Stimulated activated memory B cell treated with anti-CD40 and anti-IgM and Interleukin-4, amounts not matched to agents 10 μg/mL and 1 μg/mL and 100 μg/mL, for 72 hours (primary cell): ENCODE measurements at regions not wholly inside any gene's neighbourhood (a gene's known extent, or its start where the extent isn't known, plus 50 kb on each side); places are given as distances from the start of the nearest gene placed in this dataset.

ENCODE experiments used
- ATAC-seq: fragments of 150-1000 bp; cut with Tn5 transposase; 2 replicates; pipeline ENCODE4 v1.10.0; 2021
- H3K27ac Mint-ChIP-seq: one replicate; pipeline ENCODE4 v1.8.0; 2022; ENCODE audit warnings: mild to moderate bottlenecking, mixed read lengths
- H3K27me3 Mint-ChIP-seq: one replicate; pipeline ENCODE4 v1.8.0; 2022; ENCODE audit warnings: mixed read lengths
- H3K36me3 Mint-ChIP-seq: one replicate; pipeline ENCODE4 v1.8.0; 2022; ENCODE audit warnings: mixed read lengths
- H3K4me1 Mint-ChIP-seq: one replicate; pipeline ENCODE4 v1.8.0; 2022; ENCODE audit warnings: mixed read lengths
- H3K4me3 Mint-ChIP-seq: one replicate; pipeline ENCODE4 v1.8.0; 2022; ENCODE audit warnings: mild to moderate bottlenecking, moderate library complexity, mixed read lengths
- H3K9me3 Mint-ChIP-seq: one replicate; pipeline ENCODE4 v1.8.0; 2022; ENCODE audit warnings: mixed read lengths

DNA sequence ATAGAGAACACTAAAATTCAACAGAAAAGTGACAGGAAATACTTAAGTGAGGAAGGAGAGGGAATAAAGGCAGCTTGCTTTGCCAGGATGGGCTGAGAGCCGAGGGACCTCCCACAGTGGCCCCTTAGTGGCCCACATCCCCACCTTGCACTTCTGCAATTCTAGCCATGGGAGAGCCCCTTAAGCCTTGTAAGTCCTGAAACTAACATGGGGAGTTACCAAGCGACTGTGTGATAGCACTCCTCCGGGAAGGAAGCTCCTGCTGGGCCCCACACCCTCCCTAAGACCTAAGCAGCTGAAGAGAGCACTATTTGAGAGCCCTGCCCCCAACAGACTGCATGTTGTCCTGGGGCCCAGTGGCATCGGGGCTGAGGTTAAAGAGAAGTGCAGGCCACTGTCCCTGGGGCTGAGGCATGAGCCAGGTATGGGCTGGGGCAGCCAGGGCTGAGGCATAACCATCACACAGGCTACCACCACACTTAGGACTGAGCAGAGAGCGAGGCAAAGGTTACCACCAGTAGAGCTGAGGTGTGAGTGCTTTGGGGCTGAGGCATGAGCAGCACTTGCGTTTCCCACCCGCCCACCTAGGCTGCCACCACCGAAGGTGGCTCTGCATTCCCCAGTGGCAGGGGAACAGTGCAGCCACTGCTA, 301.8 kb upstream of the TRPC7 start:
- Mint-ChIP-seq H3K27me3 (no peaks in the 10 kb centered on the region), H3K9me3 (peaks cover 4% of the 10 kb centered on the region), H3K4me3 (no peak overlapping the region), H3K36me3 (no peaks in the 10 kb centered on the region), H3K27ac (no peak overlapping the region), H3K4me1 (no peaks in the 10 kb centered on the region)
- no peak for ATAC-seq

DNA sequence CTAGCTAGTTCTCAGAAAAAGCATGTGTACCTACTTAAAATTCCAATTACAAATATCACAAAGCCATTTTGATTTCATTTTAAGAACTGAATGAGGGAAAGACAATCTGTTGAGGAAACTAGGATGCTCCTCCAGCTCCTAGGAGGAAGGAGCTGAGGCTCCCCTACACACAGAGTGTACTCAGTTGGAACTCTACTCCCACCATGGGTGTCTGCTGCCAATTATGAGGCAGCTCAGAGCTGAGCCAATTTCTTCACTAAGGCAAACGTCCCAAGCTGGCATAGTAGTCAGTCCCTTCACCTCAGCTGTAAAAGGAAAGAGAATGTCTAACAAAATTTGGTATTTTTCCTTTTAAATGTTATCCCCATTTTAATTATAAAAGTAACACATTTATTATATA, 300.0 kb upstream of the TRPC7 start:
- Mint-ChIP-seq H3K27ac (no peak overlapping the region), H3K36me3 (no peaks in the 10 kb centered on the region), H3K27me3 (no peaks in the 10 kb centered on the region), H3K4me1 (no peaks in the 10 kb centered on the region), H3K4me3 (no peak overlapping the region), H3K9me3 (peaks cover 4% of the 10 kb centered on the region)
- ATAC-seq: no peak

DNA sequence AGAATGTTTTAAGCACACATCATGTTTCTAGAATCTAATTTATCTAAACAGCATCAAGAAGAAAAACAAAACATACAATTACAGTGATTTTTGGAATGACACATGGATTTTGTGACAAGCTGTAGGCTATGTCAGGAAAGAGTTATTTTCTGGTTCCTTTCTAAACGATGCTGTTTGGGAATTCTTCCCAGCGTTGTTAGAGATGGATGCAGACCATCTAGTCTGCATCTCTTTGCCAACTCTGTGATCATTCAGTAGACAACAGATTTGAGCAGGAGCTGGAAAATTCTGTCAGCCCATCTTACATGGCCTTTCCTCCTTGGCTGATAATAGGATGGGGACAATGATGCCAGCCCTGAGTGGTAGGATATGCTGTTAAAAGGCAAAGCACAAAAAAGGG, 295.7 kb upstream of the TRPC7 start:
- no peak for ATAC-seq
- Mint-ChIP-seq H3K27me3 (no peaks in the 10 kb centered on the region), H3K4me3 (no peak overlapping the region), H3K9me3 (no peaks in the 10 kb centered on the region), H3K27ac (no peak overlapping the region), H3K4me1 (no peaks in the 10 kb centered on the region), H3K36me3 (no peaks in the 10 kb centered on the region)

DNA sequence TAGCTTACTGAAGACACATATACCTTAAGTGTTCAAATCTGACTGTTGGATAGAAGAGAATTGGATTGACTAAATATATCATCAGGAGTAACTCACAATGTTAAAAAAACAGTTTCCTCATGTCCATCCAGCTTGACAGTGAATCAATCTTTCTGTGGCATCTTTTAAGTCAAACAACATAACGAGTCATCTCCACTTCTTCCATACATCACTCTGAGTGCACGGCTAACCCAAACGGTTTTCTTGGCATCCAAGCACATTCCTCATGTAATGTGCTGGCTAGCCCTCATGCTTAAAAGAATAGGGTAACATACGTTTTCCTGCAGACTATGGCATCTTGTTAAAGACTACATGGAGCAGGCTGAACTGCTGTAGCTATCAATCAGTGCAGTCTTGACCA, 291.5 kb upstream of the TRPC7 start:
- H3K9me3 Mint-ChIP-seq: peaks cover under 1% of the 10 kb centered on the region
- H3K27ac Mint-ChIP-seq: no peak overlapping the region
- no peaks in the 10 kb centered on the region for H3K36me3 Mint-ChIP-seq
- no peaks in the 10 kb centered on the region for H3K4me1 Mint-ChIP-seq
- no peaks in the 10 kb centered on the region for H3K27me3 Mint-ChIP-seq
- H3K4me3 Mint-ChIP-seq: no peak overlapping the region
- no peak for ATAC-seq

DNA sequence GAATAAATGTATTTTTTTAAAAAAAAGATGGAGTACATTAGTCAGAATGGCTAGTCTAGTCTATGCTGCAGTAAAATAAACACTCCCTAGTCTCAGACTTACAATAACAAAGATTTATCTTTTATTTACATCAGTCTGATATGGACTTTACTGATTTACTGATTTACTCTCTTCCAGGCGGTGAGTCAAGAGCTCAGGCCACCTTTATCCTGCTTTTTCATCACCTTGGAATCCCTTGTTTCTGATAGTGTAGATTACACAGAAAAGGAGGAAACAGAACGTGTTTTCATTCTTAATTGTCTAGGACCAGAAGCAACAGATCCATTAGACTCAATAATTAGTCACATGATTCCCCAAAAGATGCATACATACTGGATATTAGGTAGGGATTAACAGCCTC, 290.1 kb upstream of the TRPC7 start:
- H3K4me3 Mint-ChIP-seq: no peak overlapping the region
- peaks cover 3% of the 10 kb centered on the region for H3K9me3 Mint-ChIP-seq
- no peaks in the 10 kb centered on the region for H3K27me3 Mint-ChIP-seq
- no peak overlapping the region for H3K27ac Mint-ChIP-seq
- H3K4me1 Mint-ChIP-seq: no peaks in the 10 kb centered on the region
- ATAC-seq: no peak
- H3K36me3 Mint-ChIP-seq: no peaks in the 10 kb centered on the region

DNA sequence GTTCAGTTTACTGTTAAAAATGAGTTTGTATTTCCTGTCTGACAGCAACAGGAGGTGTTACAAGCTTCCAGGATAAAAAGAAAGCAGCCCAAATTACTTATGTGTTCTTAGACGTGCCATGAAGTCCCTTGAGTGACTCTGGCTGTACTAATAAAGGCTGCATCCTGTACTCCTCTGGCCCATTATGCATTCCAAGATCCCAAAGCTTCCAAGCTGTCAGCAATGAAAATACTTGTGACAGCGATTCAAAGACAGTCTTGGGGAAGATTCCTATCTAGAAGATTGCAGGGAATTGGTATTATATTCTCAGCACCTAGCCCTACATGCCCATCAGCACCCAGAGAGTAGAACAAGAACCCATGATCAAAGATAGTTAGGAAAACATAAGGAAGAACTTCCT, 281.6 kb upstream of the TRPC7 start:
- Mint-ChIP-seq H3K27ac (no peak overlapping the region), H3K9me3 (peaks cover 3% of the 10 kb centered on the region), H3K36me3 (no peaks in the 10 kb centered on the region), H3K4me3 (no peak overlapping the region), H3K4me1 (no peaks in the 10 kb centered on the region), H3K27me3 (no peaks in the 10 kb centered on the region)
- no peak for ATAC-seq

DNA sequence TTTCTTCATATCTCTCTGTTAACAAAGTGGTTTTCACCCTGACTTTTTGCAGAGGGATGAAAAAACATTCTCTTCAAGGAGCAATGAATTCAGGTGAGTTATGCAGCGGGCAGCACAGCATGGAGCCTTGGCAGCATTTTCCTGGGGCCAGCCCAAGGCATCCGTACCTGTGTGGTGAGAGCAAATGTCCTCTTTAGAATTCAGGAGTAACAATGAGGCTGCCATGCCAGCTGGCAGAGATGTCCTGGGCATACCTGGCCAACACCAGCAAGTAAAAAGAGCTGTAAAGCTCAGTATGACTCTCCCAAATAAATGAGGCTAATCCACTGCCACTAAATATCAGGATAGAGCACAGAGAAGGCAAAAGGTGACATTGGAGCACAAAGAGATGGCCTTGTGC, 277.6 kb upstream of the TRPC7 start:
- no peaks in the 10 kb centered on the region for H3K4me1 Mint-ChIP-seq
- no peaks in the 10 kb centered on the region for H3K9me3 Mint-ChIP-seq
- no peak overlapping the region for H3K4me3 Mint-ChIP-seq
- no peak for ATAC-seq
- H3K36me3 Mint-ChIP-seq: no peaks in the 10 kb centered on the region
- no peaks in the 10 kb centered on the region for H3K27me3 Mint-ChIP-seq
- no peak overlapping the region for H3K27ac Mint-ChIP-seq

DNA sequence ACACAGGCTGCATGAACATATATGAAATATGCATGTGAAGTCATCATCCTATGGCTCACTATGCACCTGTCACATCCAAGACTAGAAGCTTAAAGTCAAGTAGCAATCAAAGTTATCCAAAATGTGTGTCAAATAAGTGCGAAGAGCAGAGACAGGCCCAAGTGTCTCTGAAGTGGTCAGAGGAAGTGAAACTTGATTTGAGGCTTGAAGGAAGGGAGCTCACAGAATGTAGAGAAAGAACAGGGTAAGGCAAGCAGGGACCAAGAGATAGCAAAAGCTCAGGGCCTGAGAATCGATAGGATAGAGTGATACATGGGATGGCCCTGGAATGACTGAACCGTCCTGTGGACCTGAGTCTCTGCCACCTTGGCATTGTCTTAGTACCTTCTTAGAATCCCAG, 274.3 kb upstream of the TRPC7 start:
- no peaks in the 10 kb centered on the region for H3K36me3 Mint-ChIP-seq
- no peak overlapping the region for H3K27ac Mint-ChIP-seq
- H3K9me3 Mint-ChIP-seq: no peaks in the 10 kb centered on the region
- H3K27me3 Mint-ChIP-seq: no peaks in the 10 kb centered on the region
- no peaks in the 10 kb centered on the region for H3K4me1 Mint-ChIP-seq
- H3K4me3 Mint-ChIP-seq: no peak overlapping the region
- no peak for ATAC-seq

DNA sequence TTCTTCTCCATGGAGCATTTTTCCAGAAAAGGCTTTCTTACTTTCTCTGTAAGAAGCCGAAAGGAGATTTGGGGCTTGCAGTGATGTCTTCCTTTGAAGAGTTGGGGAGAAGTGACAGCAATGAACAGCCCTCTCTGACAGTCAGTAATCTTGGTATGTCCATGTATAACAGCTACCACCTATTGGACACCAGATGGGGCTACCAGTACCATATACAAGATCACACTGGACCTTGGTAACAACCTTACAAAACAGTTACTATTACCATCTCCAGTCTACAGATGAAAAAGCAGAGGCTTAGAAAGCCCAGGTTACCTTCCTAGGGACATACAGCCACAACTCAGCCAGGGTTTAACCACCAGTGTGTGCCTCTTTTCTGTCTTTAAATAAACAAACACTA, 272.7 kb upstream of the TRPC7 start:
- Mint-ChIP-seq H3K27me3 (no peaks in the 10 kb centered on the region), H3K9me3 (no peaks in the 10 kb centered on the region), H3K4me3 (no peak overlapping the region), H3K27ac (no peak overlapping the region), H3K36me3 (no peaks in the 10 kb centered on the region), H3K4me1 (no peaks in the 10 kb centered on the region)
- no peak for ATAC-seq

DNA sequence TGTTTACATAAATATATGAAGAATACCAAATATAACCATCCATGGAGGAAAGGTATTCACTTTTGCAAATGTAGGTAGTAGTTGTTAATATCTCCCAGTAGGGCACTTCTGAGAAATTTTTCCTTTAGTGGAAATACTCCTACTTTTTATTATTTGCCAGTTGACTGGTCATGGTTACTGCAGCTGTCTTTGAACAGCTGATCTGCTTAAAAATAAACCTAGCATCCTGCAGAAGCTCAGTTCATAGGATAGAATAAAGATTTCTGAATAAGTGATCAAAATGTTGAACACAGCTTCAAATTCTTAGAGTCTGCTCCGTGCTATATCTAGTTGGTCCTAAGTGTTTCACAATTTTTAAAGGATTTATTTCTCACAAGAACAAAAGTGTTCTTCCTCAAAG, 270.7 kb upstream of the TRPC7 start:
- H3K4me1 Mint-ChIP-seq: no peaks in the 10 kb centered on the region
- H3K4me3 Mint-ChIP-seq: no peak overlapping the region
- no peaks in the 10 kb centered on the region for H3K27me3 Mint-ChIP-seq
- no peaks in the 10 kb centered on the region for H3K36me3 Mint-ChIP-seq
- H3K27ac Mint-ChIP-seq: no peak overlapping the region
- ATAC-seq: no peak
- no peaks in the 10 kb centered on the region for H3K9me3 Mint-ChIP-seq

DNA sequence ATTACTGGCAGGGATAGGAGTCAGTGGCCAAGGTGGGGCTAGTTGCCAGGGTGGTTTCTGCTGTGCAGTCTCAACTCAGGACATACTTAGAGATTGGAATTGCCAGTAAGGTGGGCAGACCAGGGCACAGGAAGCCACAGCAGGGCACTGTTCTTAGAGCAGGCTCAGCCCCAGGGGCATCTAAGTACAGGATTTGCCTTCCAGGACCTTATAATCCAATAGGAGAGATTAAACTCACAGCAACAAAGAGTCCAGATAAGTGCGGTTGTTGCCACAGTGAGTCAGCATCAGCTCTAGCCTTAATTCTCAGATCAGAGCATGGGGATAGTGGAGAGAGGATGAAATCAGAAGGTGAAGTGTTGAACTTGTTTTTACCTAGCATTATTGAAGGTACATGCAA, 265.8 kb upstream of the TRPC7 start:
- Mint-ChIP-seq H3K36me3 (no peaks in the 10 kb centered on the region), H3K27ac (no peak overlapping the region), H3K27me3 (no peaks in the 10 kb centered on the region), H3K4me3 (no peak overlapping the region), H3K4me1 (no peaks in the 10 kb centered on the region), H3K9me3 (no peaks in the 10 kb centered on the region)
- no peak for ATAC-seq

DNA sequence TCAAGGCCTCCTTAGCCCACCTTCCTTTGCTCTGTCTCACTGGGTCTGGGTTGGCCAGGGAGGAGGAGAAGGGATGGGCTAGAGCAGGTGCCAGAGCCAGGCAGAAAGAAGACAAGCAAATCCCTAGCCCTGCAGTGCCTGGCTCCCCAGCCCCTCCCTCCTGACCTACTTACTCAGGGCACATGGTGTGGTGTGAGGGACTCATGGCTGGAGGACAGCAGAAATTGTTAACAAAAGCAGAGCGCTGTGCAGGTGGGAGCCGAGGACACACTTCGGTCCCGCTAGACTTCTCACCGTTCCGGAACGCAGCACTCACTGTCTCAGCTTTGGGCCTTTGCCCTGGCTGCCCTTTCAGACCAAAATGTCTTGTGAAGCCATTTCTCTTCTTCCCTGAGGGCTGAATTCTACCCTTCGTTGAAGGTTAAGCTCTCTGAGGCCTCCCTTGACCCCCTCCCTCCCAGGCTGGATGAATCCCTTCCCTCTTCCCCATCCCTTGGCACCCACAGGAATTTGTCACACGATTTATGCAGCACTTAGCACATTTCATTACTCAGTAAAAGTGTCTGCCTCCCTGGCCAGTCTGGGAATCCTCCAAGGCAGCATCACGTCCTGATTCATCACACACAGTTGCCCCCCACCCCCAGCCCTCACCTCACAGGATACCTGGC, 263.9 kb upstream of the TRPC7 start:
- H3K36me3 Mint-ChIP-seq: no peaks in the 10 kb centered on the region
- H3K4me1 Mint-ChIP-seq: no peaks in the 10 kb centered on the region
- H3K9me3 Mint-ChIP-seq: no peaks in the 10 kb centered on the region
- no peak for ATAC-seq
- no peak overlapping the region for H3K27ac Mint-ChIP-seq
- no peaks in the 10 kb centered on the region for H3K27me3 Mint-ChIP-seq
- no peak overlapping the region for H3K4me3 Mint-ChIP-seq

DNA sequence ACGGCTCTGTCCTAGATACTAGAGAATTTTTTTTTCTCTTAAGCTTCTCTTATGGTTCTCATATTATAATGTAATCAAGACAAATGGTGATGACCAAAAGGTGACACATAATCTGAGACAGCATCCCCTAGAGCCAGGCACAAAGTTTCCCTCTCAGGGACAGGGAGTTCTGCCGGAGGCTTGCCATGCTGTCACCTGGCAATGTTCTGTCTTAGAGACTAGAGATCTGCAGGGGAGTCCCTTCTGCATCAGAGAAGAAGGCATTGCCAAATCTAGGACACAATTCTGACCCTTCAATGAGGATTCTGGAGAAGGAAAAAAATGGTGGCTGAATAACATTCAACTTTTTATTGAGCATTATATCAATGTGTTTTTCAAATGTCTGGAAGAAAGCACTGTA, 261.2 kb upstream of the TRPC7 start:
- no peak for ATAC-seq
- no peak overlapping the region for H3K4me3 Mint-ChIP-seq
- H3K4me1 Mint-ChIP-seq: no peaks in the 10 kb centered on the region
- H3K27me3 Mint-ChIP-seq: no peaks in the 10 kb centered on the region
- no peaks in the 10 kb centered on the region for H3K9me3 Mint-ChIP-seq
- H3K36me3 Mint-ChIP-seq: no peaks in the 10 kb centered on the region
- H3K27ac Mint-ChIP-seq: no peak overlapping the region

DNA sequence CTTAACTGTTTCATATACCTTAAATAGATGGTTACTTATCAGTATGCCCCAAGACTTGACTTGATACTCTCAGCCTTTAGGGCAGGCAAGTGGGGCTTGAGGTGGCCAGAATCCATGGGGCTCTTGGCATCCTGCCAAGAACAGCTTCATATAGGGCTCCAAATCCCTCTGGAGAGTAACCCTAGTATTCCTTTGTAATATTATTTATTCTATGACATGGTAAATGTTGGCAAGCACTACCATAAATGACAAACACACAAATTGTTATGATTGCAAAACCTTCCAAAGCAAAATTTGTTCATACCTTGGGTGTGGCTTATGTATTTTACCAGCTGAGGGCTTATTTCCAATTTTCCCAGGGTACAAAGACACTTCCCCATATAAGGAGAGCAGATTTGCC, 257.4 kb upstream of the TRPC7 start:
- no peaks in the 10 kb centered on the region for H3K36me3 Mint-ChIP-seq
- no peaks in the 10 kb centered on the region for H3K27me3 Mint-ChIP-seq
- no peak overlapping the region for H3K27ac Mint-ChIP-seq
- no peaks in the 10 kb centered on the region for H3K9me3 Mint-ChIP-seq
- no peak for ATAC-seq
- H3K4me1 Mint-ChIP-seq: no peaks in the 10 kb centered on the region
- H3K4me3 Mint-ChIP-seq: no peak overlapping the region

DNA sequence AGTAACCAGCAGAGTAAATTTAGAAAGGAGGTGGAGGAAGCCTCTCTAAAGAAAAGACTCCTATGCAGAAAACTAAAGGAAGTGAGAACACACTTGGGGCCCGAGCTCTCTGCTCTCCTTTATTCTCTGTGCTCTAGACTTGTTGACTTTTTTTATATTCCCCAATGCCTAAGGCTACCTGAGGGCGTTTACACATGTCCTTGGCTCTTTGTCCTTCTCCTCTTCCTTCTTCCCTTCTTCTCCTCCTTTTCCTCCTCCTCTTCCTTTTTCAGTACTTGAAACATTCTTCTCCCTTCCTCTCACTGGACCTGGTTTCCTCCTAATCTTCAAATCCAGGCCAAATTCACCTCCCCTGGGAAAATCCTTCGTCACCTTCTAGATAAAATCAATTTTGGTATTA, 256.4 kb upstream of the TRPC7 start:
- Mint-ChIP-seq H3K4me1 (no peaks in the 10 kb centered on the region), H3K36me3 (no peaks in the 10 kb centered on the region)
- no peak for ATAC-seq

DNA sequence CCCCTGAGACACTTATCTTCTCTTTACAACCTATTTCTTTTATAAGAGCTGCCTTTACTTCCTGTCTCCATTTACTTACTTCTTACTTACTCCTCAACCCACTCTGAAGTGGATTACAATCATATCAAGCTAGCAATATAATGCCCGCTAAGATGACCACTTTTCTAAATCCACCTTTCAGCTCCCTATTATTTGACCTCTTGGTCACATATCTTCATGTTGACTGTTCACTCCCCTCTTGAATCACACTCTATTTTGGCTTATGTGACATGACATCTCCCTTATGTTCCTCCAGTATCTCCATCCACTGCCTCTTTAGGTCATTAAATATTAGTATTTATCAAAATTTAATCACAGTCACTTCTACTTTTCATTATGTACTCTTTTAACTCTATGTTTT, 255.3 kb upstream of the TRPC7 start:
- no peaks in the 10 kb centered on the region for H3K36me3 Mint-ChIP-seq
- no peak overlapping the region for H3K4me3 Mint-ChIP-seq
- no peaks in the 10 kb centered on the region for H3K9me3 Mint-ChIP-seq
- H3K4me1 Mint-ChIP-seq: no peaks in the 10 kb centered on the region
- no peak for ATAC-seq
- H3K27ac Mint-ChIP-seq: no peak overlapping the region
- H3K27me3 Mint-ChIP-seq: no peaks in the 10 kb centered on the region

More for the DNA sequence above, 256.4 kb upstream of the TRPC7 start:
- Mint-ChIP-seq H3K4me3 (no peak overlapping the region), H3K27ac (no peak overlapping the region), H3K9me3 (no peaks in the 10 kb centered on the region), H3K27me3 (no peaks in the 10 kb centered on the region)
